DND-41 (cell line): ENCODE measurements at regions not wholly inside any gene's neighbourhood (a gene's known extent, or its start where the extent isn't known, plus 50 kb on each side); places are given as distances from the start of the nearest gene placed in this dataset.

Source experiments
- ATAC-seq: fragments of 200-7000 bp; cut with Tn5 transposase; 3 replicates; pipeline ENCODE4 v1.9.1; 2021; ENCODE audit warnings: low read depth; ENCODE audit not compliant: insufficient read depth
- DNase-seq: peaks from one replicate; pipeline ENCODE4 v3.0.0-alpha.2; 2020
- H2AFZ ChIP-seq: 2 replicates; pipeline ENCODE4 v1.6.0; 2012; ENCODE audit warnings: low read depth, low read length
- H3K27ac ChIP-seq: 2 replicates; pipeline ENCODE4 v1.5.1; 2012; ENCODE audit warnings: low read length, inconsistent platforms
- H3K27me3 ChIP-seq: fragments of 200-600 bp; sonication (generic); 2 replicates; pipeline ENCODE4 v1.6.0; 2012; ENCODE audit warnings: low read length, mild to moderate bottlenecking, inconsistent platforms; ENCODE audit not compliant: insufficient read depth, poor library complexity
- H3K36me3 ChIP-seq: 2 replicates; pipeline ENCODE4 v1.5.1; 2012; ENCODE audit warnings: low read length, inconsistent platforms; ENCODE audit not compliant: insufficient read depth
- H3K4me1 ChIP-seq: 2 replicates; pipeline ENCODE4 v1.5.1; 2012; ENCODE audit warnings: mild to moderate bottlenecking, low read length; ENCODE audit not compliant: insufficient read depth
- H3K4me2 ChIP-seq: 2 replicates; pipeline ENCODE4 v1.6.0; 2012; ENCODE audit warnings: mild to moderate bottlenecking, moderate library complexity, low read length, inconsistent platforms; ENCODE audit not compliant: insufficient read depth
- H3K4me3 ChIP-seq, 2 experiments: fragments of 200-600 bp in 1 of 2; shearing (Covaris generic) in 1 of 2; 2 replicates each; pipeline ENCODE4 v1.5.1; 2012 to 2016; ENCODE audit warnings: inconsistent platforms in 2 of 2, low read length in 2 of 2, mild to moderate bottlenecking in 2 of 2, low read depth in 1 of 2, moderate library complexity in 1 of 2
- H3K79me2 ChIP-seq: 2 replicates; pipeline ENCODE4 v1.6.0; 2012; ENCODE audit warnings: low read length, inconsistent platforms; ENCODE audit not compliant: insufficient read depth
- H3K9ac ChIP-seq: 2 replicates; pipeline ENCODE4 v1.6.0; 2012; ENCODE audit warnings: low read depth, mild to moderate bottlenecking, inconsistent platforms, low read length, moderate library complexity
- H3K9me3 ChIP-seq: 2 replicates; pipeline ENCODE4 v1.5.1; 2012; ENCODE audit warnings: low read length, moderate library complexity, mild to moderate bottlenecking, inconsistent platforms; ENCODE audit not compliant: insufficient read depth, severe bottlenecking
- H4K20me1 ChIP-seq: 2 replicates; pipeline ENCODE4 v1.6.0; 2012; ENCODE audit warnings: low read length; ENCODE audit not compliant: insufficient read depth
- CTCF ChIP-seq: IDR thresholded peaks from 2 replicates; pipeline ENCODE4 v1.5.1; 2012; ENCODE audit warnings: borderline replicate concordance, low read length, moderate library complexity, mild to moderate bottlenecking; ENCODE audit not compliant: poor library complexity, severe bottlenecking; ENCODE audit errors: extremely low read depth
- EZH2 ChIP-seq: IDR thresholded peaks from 3 replicates; pipeline ENCODE4 v1.6.1; 2012; ENCODE audit warnings: borderline replicate concordance, low read depth, mild to moderate bottlenecking, moderate library complexity, low read length, inconsistent platforms; ENCODE audit not compliant: severe bottlenecking

DNA sequence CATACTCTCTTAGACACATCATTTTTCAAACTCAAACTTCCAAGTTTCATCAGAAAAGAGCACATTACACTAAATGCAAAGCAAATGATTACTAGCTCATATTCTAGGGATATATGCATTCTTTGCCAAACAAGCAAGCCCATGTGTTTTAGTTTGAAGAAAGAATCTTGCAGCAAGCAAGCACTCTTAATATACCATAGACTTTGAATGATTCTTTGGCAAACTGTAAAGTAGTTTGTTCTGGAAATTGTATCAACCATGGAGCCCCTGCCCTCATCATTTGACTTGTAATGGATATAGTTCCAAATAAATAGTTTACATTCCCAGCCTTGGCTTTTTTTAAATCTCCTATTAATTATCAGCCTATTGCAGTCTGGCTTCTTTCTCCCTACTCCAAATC, 325.2 kb downstream of the NR2F1-AS1 start:
- H3K4me2 ChIP-seq = no peak overlapping the region
- TF ChIP-seq EZH2 (no peak), CTCF (no peak)
- H3K9ac ChIP-seq = no peak overlapping the region
- H4K20me1 ChIP-seq = no peaks in the 10 kb centered on the region
- no peak overlapping the region for H3K4me3 ChIP-seq
- no peaks in the 10 kb centered on the region for H3K36me3 ChIP-seq
- no peaks in the 10 kb centered on the region for H3K4me1 ChIP-seq
- H3K79me2 ChIP-seq = no peaks in the 10 kb centered on the region
- ATAC-seq = no peak
- H3K27me3 ChIP-seq = no peaks in the 10 kb centered on the region
- no peaks in the 10 kb centered on the region for H3K9me3 ChIP-seq
- no peak overlapping the region for H3K27ac ChIP-seq
- H2AFZ ChIP-seq = no peak overlapping the region
- no peak for DNase-seq

DNA sequence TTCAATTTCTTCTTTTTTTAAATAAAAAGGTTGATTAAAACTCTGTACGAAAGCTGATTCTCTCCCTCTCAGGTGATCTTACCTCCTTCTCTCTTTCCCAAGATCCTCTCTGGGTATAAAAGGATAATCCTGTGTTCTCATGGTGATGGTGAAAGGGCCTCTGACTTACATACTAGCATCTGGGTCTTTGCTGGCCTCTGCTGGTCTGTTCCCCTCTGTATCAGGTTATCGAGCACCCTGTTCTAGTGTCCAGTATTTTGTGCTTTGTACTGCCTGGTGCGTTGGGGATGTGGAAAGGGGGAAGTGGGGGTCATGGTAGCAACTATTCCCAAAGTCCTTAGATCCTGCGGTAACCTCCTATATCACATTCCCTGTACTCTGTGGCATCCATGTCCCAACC, 328.9 kb downstream of the NR2F1-AS1 start:
- no peaks in the 10 kb centered on the region for H3K4me1 ChIP-seq
- TF ChIP-seq CTCF (no peak), EZH2 (no peak)
- ATAC-seq = no peak
- no peaks in the 10 kb centered on the region for H3K9me3 ChIP-seq
- no peak overlapping the region for H3K27ac ChIP-seq
- no peaks in the 10 kb centered on the region for H3K79me2 ChIP-seq
- no peak overlapping the region for H3K4me3 ChIP-seq
- no peak overlapping the region for H3K9ac ChIP-seq
- no peaks in the 10 kb centered on the region for H3K36me3 ChIP-seq
- no peaks in the 10 kb centered on the region for H4K20me1 ChIP-seq
- H3K27me3 ChIP-seq = no peaks in the 10 kb centered on the region
- no peak overlapping the region for H2AFZ ChIP-seq
- no peak overlapping the region for H3K4me2 ChIP-seq
- DNase-seq = no peak

- H3K27ac ChIP-seq = no peak overlapping the region
- ATAC-seq = no peak
Observed at GRCh38 chr5:93251347-93251746, 329.7 kb downstream of the NR2F1-AS1 start.

More at GRCh38 chr5:93251347-93251746, 329.7 kb downstream of the NR2F1-AS1 start:
- no peak for TF ChIP-seq CTCF
- TF ChIP-seq EZH2 = no peak
- Histone ChIP-seq H2AFZ (no peak overlapping the region), H3K27me3 (no peaks in the 10 kb centered on the region), H3K9ac (no peak overlapping the region), H3K4me2 (no peak overlapping the region), H4K20me1 (no peaks in the 10 kb centered on the region), H3K36me3 (no peaks in the 10 kb centered on the region), H3K4me3 (no peak overlapping the region), H3K79me2 (no peaks in the 10 kb centered on the region), H3K4me1 (no peaks in the 10 kb centered on the region), H3K9me3 (no peaks in the 10 kb centered on the region)
- DNase-seq = no peak
